Stimulated activated CD4-positive, alpha-beta T cell treated with anti-CD3 and anti-CD28 coated beads, Interleukin-4, amount 100 ng/mL, for 1 hour (primary cell): ENCODE measurements at regions not wholly inside any gene's neighbourhood (a gene's known extent, or its start where the extent isn't known, plus 50 kb on each side); places are given as distances from the start of the nearest gene placed in this dataset.
"Not testable (repeated sequence)": the region's sequence is repeated elsewhere in the genome, so short reads cannot be mapped to it uniquely, and the experiment has no call there.

ENCODE experiments used
- DNase-seq: peaks from one replicate; pipeline ENCODE4 v3.0.0-alpha.2; 2020

DNA sequence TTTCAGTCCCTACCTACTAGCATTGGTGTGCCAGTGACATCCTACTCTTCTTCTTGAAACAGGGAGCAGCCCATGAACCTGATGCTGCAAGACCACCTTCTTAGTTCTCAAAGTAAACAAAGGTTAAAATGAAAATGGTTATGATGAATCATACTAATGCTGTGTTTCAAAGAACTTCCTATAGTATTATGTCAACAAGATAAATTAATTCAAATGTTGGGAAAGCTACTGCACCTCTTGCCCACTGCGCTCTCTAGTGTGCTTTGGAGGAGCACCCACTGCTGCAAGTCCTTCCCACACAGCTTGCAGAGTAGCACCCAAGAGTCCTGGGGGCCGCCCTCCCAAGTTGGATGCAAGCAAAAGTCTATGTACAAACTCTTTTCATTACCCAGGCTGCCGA, 81.1 kb downstream of the CD200R1L start:
- no peak for DNase-seq

DNA sequence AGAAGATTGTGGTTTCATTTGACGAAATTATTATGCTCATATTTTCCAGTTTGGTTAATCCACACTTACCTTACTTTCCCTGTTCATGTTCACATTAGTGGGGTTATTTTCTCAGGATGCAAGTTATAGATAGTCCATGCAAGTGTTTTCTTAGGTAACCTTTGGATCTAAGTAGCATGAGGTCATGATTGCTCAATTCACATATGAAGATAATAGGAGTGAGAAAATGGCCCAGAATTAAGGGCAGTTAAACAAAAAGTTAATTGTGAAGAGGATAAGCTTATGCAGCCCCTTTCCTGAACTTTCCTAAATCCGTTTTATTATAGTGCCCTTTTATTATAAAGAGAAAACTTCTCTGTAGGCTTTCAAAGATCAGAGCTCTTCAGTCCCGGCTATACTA, 83.4 kb downstream of the CD200R1L start:
- no peak for DNase-seq

DNA sequence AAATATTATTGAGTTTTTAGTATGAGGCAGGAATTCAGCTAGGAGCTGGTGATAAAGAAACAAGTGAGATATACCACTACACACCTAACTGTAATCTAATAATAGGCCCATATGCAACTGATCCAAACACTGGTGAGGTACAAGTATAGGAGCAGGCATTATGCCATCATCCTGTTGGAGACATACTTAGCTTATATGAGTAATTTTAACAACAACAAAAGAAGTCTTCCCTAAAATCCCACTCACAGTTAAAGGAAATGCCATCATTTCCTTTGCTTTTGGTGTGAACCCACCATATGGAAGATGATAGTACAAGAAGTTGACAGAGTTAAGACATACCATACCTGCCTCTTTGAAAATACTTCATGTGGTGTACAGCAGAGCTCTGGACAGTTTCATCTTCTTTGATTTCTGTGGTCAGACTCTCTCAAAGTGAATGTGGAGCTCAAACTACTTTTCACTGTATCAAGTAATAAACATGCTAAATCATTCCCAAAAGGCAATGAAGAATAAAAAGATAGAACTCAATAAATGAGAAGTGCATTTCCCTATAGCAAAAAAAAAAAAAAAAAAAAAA, 85.5 kb downstream of the CD200R1L start:
- DNase-seq = no peak

DNA sequence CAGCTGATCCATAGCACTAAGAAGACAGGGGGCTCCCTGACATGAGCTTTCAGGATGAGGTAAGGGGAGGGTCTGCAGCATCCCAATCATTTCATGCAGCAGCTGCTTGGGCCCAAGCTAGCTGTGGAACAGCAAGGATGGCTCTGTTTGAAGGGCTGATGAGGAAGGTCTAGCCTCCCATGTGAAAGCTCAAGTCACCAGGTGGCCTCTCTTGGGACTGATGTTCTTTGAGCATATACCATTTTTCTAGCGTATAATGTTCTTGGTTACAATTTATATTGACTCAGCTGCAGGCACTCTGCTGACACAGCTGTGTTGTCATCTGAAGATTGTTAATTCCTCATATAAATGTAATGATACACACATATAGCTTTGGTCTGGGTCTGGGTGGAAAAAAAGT, 87.0 kb downstream of the CD200R1L start:
- DNase-seq = no peak

DNA sequence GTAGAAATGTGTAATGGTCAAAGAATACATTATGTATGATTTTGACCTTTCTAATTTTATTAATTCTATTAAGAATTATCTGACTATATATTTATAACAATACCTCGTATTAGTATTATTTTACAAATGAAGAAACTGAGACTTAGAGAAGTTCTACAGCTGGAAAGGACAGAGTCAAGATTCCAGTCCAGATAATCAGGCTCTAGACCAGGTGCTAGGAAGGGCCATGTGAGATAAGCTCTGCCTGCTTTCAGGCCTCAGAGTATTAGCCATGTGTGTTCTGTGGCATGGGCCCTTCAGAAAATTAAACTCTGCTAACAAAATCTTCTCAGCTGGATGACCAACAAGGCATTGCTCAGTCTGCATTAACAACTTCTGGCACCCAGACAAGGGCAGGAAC, 87.5 kb downstream of the CD200R1L start:
- no peak for DNase-seq

DNA sequence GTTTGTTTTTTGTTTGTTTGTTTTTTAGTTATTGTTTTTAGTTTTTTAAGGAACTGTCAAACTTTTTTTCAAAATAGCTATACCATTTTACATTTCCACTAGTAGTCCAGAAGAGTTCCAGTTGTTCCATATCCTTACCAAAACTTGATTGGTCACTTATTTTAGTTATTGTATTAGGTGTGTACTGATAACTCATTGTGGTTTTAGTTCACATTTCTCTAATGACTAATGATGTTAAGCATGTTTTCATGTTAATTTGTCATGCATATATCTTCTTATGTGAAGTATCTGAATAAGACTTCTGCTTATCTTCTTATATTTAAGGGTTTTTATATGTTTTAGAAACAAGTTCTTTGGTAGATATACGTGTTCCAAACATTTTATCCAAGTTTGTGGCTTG, 89.5 kb downstream of the CD200R1L start:
- DNase-seq = no peak

DNA sequence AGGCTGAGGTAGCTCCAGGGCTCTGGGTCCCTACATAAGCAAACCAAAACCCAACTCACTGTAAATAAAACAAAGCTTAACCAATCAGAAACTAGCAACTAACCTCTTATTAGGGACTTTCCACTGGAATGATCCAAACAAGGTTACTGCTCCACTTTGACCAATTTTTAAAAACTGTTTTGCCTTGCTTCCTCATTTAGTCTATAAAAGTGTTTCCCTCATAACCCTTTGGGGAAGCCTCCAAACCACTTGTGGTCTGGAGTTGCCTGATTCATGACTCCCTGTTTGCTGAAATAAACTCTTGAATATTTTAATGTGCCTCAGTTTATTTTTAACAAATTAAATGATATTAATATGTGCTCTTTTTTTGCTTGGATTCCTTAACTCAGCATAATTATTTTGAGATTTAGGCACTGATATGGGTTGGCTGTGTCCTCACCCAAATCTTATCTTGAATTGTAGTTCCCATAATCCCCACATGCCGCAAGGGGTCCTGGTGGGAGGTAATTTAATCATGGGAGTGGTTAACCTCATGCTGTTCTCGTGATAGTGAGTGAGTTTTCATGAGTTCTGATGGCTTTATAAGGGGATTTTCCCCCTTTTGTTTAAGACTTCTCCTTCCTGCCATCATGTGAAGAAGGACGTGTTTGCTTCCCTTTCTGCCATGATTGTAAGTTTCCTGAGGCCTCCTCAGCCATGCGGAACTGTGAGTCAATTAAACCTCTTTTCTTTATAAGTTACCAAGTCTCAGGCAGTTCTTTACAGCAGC, 90.6 kb downstream of the CD200R1L start:
- DNase-seq = no peak

DNA sequence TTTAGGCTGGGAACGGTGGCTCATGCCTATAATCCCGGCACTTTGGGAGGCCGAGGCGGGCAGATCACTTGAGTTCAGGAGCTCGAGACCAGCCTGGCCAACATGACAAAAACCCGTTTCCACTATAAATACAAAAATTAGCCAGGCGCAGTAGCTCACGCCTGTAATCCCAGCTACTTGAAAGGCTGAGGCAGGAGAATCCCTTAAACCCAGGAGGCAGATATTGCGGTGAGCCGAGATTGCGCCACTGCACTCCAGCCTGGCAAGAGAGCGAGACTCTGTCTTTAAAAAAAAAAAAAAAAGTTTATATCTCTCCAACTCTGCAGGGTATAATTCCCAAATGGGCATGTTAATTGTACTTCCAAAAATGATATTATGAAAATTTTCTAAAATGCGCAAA, 91.6 kb downstream of the CD200R1L start:
- not testable (repeated sequence) for DNase-seq

DNA sequence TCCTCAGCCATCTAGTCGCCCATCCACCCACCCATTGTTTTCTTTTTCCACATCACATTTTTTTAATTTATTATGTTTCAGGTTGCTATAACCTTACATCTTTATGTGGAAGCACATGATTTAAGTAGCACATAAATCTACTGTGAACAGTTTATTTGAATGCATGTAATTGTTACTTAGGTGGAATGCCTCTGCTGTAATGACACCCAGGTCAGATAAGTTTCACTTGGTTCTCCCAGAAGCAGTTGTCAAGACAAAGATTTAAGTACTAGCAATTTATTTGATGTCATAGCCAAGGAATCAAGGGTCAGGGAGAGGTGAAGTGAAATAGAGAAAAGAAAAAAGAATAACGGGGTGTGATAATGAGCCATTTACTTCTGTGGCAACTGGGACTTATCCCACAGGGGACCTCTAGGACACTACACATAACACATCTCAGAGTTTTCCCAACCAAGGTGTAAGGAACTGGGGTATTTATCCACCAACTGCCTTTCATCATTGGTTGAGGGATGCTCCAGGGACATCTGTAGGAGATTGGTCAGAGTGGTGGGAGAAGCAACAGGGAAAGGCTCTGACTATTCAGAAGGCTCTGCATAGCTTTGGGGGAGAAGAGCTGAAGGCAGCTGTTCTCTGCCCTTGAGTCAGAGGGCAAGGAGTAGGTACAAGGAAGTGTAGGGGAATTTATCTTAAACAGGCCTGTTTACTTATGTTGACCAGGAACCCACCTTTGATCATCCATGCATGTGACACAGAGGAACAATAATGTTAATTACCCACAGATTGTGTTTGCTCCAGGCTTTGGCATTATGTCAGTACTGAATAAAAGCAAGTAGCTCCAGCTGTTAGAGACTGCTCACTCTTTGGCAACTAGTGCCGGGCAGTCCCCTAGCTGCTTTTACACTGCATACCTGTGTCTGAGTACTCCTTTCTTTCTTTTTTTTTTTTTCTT, 94.8 kb downstream of the CD200R1L start:
- DNase-seq = no peak

DNA sequence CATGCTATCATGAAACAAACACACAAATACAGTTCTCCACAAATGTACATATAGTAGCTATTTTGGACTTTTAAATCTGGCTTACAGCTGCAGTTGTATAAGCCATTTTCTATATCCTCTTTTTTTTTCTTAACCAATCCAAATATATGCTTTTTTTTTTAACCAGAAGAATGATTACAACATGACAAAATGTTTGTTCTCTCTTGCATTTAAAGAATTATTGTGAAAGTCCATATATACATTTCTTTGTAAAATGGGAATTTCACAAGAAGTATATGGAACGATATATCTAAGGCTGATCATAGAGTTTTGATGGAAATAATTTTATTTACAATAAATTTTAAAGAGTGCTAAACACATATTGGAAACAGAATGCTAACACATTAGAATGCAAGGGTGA, 95.6 kb downstream of the CD200R1L start:
- DNase-seq = no peak

DNA sequence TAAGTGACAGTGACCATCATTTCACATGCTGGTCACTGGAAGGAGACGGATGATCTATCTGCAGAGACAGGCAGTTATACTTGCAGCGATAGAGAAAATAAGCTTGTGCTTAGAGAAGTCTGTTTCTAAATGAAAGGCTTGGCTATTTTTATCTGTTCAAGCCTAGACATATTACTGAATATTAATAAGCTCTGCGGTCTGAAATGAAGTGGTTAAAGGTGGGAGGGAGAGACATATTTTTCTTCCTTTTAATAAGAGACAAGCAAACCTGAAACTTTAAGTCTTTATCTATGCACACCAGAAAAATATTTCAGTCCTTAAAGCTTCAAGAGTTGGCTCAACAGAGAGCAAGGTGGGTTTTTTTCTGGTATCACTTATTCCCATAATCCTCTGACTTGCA, 99.0 kb downstream of the CD200R1L start:
- no peak for DNase-seq

DNA sequence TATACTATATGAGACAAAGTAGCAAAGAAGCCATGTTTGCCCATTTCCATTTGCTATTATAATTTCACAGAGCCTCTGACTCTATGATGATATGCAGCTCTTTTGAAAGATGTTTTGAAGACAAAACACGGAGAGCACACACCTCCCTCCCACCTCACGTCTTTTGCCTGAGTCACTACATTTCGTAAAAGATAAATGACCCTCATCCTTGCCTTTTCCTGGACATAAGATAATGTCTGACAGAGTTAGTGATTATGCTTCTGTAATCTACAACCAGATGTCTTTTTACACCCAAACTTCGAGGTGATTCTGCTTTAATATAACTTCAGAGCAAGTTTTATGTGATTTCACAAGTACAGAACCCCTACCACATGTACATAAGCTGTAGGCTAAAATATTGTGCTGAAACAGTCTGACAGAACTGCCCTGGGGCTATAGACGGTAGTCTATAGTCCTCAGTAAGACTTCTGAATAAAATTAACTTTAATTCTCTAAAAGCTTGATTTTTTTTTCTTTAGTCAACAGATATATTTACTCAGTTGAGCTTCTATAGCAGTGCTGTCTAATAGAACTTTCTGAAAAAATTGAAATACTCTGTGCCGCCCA, 99.9 kb downstream of the CD200R1L start:
- DNase-seq = no peak

DNA sequence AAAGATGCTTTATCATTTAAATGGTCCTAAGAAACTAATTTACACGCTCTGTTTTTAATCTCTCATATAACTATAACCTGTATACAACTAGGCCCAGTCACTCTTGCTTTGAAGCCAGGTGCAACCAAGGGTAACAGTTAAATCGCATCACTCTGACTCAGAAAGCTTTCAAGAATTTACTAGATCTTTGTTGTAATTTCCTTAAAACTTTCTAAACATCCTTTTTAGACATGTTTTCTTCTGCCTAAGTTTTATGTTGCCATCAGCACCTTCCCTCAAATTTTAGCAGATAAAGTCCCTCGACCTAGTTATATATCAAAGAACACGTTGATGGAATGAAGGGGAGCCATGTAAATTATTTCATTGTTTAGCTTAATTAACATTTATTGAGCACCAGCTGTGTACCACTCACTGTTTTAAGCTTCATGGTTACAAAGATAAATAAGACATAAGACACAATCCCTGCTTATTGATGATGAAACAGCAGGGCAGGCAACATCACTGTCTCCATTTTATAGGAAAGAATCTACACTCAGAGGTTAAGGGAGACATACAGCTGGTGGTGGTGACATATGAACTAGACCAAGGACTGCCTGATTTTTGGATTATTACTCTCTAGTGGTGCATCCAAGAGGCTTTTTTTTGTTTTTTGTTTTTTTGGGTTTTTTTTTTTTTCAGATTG, 101.0 kb downstream of the CD200R1L start:
- no peak for DNase-seq

DNA sequence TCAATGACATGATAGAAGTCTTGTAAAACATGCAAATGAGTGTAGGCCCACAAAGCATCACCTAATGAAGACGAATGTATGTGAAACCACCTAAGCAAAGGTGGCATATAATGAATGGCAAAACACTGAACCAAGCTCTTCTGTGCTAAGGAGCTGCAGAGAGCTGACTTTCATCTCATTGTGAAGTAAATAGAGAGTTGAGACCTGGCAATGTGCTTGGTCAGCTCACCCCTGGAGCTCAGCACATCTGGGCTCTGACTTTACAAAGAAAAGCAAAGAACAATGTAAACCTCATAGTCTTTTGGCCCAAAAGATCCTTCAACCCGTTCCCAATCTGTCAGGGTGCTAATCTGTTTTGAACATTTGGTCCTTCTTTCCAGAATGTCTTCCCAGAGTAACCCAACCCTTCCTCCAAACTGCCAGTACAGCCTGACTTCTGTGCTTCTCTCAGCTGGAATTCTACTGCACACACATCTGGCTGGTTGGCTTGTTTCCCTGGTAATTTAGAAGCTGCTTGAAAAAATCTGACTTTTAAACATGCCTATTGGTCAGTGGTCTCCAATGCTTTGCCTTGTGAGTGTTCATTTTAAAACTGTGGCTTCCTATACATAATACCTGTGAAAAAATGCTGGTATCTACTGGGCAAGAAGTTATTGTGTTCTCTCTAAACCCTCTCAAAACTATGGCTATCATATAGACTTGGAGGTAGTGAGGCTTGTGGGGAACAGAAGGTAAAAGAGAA, 101.7 kb downstream of the CD200R1L start:
- no peak for DNase-seq

DNA sequence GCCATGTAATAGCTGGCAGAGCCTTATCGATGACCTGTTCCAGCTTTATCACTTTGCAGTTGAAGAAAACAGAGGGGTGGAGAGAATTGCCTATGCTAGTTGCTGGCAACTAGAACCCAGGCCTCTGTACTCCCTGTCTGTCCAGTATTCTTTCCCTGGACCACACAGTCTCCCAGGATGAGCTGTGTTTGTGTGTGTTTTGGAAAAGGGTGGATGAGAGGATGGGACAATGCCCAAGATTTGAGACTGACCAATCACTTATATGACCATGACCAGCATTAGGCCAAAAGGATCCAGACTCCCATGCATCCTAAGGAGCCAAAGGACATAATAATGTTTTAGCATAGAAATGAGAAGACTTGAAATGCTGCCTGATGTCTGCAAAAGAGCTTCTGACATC, 102.6 kb downstream of the CD200R1L start:
- no peak for DNase-seq

DNA sequence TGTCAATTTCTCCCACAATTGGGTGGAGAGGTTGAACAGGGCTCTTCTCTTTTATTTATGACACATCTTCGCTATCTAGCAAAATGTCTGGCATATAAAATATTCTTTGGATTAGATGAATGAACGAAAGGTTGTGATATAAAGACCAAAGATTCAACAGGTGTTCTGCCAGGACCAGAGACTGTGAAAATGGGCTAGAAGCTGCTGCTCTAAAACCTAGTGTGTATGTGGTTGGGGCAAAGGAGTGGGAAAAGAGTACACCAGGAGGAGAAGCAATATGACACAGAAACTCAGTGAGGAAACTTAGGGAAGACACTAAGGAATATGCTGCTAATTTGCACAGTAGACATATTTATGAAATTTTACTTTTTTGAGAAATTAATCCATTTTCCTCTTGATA, 102.0 kb upstream of the CCDC80 start:
- DNase-seq = no peak

DNA sequence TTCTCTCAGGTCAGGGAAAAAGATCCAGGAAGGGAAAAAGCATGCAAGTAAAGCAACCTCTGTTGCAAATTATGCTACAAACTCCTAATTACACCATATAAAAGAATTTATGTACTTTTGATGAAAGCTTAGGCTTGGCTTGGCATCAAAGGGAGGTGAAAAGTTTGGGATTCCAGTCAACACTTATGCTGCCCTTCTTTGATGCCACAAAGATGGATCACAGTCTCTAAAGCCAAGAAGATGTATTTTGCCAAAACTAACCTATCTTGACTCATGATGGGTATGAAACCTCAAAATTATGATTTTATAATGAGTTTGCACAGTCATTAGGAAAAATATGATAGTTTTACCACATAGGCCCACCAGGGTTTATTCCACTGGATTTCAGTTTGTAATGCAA, 101.0 kb upstream of the CCDC80 start:
- DNase-seq = no peak

DNA sequence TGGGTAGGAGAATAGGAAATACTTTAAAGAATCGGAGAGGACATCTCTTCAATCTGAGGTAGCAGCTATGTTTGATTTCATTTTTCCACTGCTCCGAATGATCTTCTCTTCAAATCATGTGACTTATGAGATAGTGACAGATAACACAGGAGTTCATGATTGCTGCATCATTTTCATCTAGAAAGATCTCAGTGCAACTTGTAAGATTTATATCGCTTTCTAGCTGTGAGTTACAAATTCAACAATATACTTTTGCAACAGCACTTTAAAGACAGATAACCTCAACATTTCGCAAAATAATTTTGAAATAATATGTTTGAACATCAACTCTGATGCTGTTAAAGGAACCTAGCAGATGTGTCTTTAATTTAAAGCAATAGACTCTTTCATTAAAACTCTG, 99.9 kb upstream of the CCDC80 start:
- DNase-seq = no peak

DNA sequence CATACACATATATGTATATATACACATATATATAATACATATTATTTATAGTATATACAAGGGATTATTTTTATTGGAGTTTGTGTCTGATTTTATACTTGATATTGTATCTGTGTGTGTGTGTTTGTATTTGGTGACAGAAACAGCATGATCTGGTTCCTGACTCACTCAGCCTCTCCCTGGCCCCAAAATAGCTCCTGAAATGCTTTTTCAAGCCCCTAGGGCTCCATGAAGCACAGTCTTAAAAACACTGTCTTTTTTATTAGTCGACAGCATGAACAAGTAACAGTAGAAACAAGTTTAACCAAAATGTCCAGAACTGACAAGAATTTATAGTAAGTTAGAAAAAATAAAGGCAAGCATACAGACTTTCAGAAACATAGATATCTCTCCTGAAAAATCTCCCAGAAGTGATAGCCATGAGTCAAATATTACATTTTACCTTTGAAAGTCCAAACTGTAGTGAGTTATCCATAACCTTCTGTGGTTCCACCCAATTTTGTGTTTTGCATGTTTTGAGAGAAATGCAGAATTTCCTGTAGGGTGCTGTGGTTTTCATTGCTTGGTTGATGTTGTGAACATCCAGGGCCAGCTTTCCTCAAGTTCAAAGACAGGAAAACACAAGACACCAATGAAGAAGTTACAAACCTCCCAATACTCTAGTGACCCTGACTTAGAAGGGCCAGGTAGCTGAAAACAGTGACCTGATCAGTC, 98.5 kb upstream of the CCDC80 start:
- DNase-seq = no peak

DNA sequence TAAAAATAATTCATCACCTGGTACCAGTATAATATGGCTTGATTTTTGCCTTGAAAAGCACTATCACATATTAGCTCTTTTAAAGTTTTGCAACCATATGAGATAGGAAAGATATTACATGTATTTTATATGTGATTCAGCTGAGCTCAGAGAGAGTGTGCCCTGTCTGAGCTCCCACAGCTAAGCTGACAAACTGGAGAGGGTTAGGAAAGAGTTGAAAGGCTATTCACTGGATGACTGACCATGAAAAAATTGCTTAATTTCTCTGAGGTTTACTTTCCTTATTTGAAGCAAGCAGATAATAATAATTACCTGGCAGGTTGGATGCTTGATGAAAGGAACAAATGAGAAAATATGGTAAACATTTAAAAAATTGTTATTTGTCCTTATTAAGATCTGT, 97.4 kb upstream of the CCDC80 start:
- no peak for DNase-seq

DNA sequence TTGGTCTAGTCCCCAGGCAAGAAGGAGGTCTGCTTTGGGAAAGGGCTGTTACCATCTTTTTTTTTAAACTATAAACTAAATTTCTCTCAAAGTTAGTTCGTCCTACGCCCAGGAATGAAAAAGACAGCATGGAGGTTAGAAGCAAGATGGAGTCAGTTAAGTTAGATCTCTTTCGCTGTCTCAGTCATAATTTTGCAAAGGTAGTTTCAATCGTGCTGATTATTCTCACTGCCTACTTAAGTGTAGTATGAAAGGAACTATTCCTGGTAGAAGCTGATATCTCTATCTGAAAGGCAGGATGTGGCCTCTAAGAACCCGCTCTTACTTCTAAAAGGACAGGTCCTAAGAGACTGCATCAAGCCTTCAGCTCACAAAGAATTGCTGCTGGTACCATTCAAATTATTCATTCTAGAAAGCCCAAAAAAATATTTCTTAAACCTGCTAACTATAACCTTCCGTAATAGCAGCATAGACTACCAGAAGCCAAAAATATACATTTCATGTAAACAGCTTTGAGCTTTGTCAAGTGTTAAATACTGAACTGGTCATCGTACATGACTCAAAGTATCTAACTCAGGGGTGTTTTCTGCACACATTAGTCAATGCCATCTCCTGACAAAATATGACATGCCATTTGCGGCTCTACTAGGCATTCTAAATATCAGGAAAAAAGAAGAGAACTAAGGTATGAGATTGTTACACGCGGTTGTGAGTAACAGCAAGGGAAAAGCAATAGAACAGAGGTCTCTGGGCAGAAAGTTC, 96.0 kb upstream of the CCDC80 start:
- DNase-seq = no peak
